ENCODE measurements at regions not wholly inside any gene's neighbourhood (a gene's known extent, or its start where the extent isn't known, plus 50 kb on each side); places are given as distances from the start of the nearest gene placed in this dataset.

- no peak for ATAC-seq
- TF ChIP-seq OSR1 (CRISPR knock-in tag; IDR thresholded peaks at IDR 0.05) (no peak), RARB (CRISPR knock-in tag; IDR thresholded peaks at IDR 0.05) (no peak), ISL1 (CRISPR knock-in tag; IDR thresholded peaks at IDR 0.05) (no peak), CSDC2 (CRISPR knock-in tag; IDR thresholded peaks at IDR 0.05) (no peak), GLIS3 (CRISPR knock-in tag; IDR thresholded peaks at IDR 0.05) (no peak), ZNF70 (CRISPR knock-in tag; IDR thresholded peaks at IDR 0.05) (no peak), PATZ1 (CRISPR knock-in tag; IDR thresholded peaks at IDR 0.05; ENCODE audit: borderline replicate concordance) (no peak), PPARA (CRISPR knock-in tag; IDR thresholded peaks at IDR 0.05; ENCODE audit: borderline replicate concordance) (no peak), TOX (CRISPR knock-in tag; IDR thresholded peaks at IDR 0.05; ENCODE audit: borderline replicate concordance) (no peak), TSHZ2 (CRISPR knock-in tag; IDR thresholded peaks at IDR 0.05) (no peak), ZFP3 (CRISPR knock-in tag; IDR thresholded peaks at IDR 0.05) (no peak), ESRRG (CRISPR knock-in tag; IDR thresholded peaks at IDR 0.05) (no peak), POU6F1 (CRISPR knock-in tag; IDR thresholded peaks at IDR 0.05; ENCODE audit: borderline replicate concordance, low read depth) (no peak), CREB5 (CRISPR knock-in tag; IDR thresholded peaks at IDR 0.05; ENCODE audit: low read depth) (no peak), ARNTL (CRISPR knock-in tag; IDR thresholded peaks at IDR 0.05; ENCODE audit: borderline replicate concordance, low read depth) (no peak), SNAI2 (CRISPR knock-in tag; IDR thresholded peaks at IDR 0.05) (no peak)
Observed at GRCh38 chr1:189606047-189606446, 871.6 kb downstream of the BRINP3 start.

- TF ChIP-seq GLIS3 (CRISPR knock-in tag; IDR thresholded peaks at IDR 0.05) (no peak), ZNF70 (CRISPR knock-in tag; IDR thresholded peaks at IDR 0.05) (no peak), PATZ1 (CRISPR knock-in tag; IDR thresholded peaks at IDR 0.05; ENCODE audit: borderline replicate concordance) (no peak; the same call in 1 of the 2 replicates), RARB (CRISPR knock-in tag; IDR thresholded peaks at IDR 0.05) (no peak), PPARA (CRISPR knock-in tag; IDR thresholded peaks at IDR 0.05; ENCODE audit: borderline replicate concordance) (no peak), CSDC2 (CRISPR knock-in tag; IDR thresholded peaks at IDR 0.05) (no peak), ZC3H10 (CRISPR knock-in tag; IDR thresholded peaks at IDR 0.05) (peak; percentile 98), TOX (CRISPR knock-in tag; IDR thresholded peaks at IDR 0.05; ENCODE audit: borderline replicate concordance) (peak; percentile 96), ISL1 (CRISPR knock-in tag; IDR thresholded peaks at IDR 0.05) (peak; percentile 88), ZNF8 (CRISPR knock-in tag; IDR thresholded peaks at IDR 0.05) (no peak), POU6F1 (CRISPR knock-in tag; IDR thresholded peaks at IDR 0.05; ENCODE audit: borderline replicate concordance, low read depth) (peak; percentile 60; the same call in 1 of the 2 replicates), TSHZ2 (CRISPR knock-in tag; IDR thresholded peaks at IDR 0.05) (no peak), BACH2 (CRISPR knock-in tag; IDR thresholded peaks at IDR 0.05; ENCODE audit: borderline replicate concordance) (no peak), ESRRG (CRISPR knock-in tag; IDR thresholded peaks at IDR 0.05) (no peak), ZFP30 (CRISPR knock-in tag; IDR thresholded peaks at IDR 0.05) (no peak)
- ATAC-seq, result peak; percentile 94
Observed at GRCh38 chr1:189606795-189607476, 870.7 kb downstream of the BRINP3 start.

Measured in SK-N-SH treated with all-trans-retinoic acid at 6 μM for 48 hours (cell line).